GM21526 (cell line): ENCODE measurements at regions not wholly inside any gene's neighbourhood (a gene's known extent, or its start where the extent isn't known, plus 50 kb on each side); places are given as distances from the start of the nearest gene placed in this dataset.
"Not testable (repeated sequence)": the region's sequence is repeated elsewhere in the genome, so short reads cannot be mapped to it uniquely, and the experiment has no call there.

Experiments
- ATAC-seq: cut with Tn5 transposase; IDR thresholded peaks from one replicate; pipeline ENCODE4 v1.9.1; 2021; ENCODE audit warnings: moderate library complexity; ENCODE audit not compliant: unreplicated experiment, low FRiP score

DNA sequence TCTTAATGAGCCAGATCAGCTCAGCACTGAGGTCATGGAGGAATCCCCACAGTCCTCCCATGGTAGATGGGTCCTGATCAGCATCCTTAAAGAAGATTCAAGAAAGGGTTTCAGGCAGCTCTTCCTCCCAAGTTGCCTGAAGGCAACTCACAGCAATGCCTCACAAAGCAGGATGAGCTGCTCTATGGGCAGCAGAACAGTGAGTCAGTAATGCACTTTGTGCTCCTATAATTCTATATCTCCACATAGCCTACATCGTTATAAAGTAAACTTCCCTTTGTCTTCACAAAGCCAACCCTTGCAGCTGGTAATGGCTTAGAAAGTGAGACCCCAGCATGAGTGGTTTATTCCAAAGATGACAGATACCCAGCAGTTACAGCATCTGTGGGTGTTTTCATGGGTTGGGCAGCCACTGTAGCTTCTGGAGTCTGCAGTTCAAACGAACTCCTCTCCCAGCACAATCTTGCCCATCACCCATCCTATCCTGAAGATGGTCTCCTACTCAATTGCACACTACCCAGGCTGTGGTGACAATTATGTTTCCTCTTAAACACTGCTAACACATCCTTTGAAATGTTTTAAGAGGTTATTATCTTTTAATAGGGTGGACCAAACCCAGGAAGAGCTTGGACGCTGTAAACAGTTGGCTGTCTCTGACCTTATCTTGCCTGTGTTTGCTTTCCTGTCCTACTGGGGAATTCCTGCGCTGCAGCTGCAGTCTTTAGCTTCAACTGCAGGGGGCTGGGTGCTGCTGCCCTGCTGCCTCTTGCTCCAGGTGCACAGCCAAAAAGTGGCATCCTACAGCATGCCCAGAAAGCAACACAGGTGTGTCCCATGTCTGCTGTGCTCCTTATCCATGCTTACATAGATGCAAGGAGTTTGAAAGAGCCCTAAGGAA is 286.9 kb downstream of the ANAPC1 start:
- not testable (repeated sequence) for ATAC-seq

DNA sequence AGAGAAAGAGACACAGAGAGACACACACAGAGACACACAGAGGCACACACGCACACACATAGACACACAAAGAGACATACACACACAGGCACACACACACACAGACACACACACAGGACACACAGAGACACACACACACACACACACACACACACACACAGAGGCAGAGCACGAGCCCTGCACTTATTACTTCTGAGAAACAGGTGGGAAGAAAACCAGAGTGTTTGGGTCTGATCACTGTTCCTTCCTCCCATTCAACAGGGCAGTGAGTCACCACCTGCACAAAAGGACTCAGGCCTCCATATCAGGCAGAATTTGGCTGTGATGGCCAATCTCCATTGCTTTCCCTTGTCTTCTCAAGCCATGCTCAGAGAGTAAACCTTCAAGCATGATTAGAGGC is 285.0 kb downstream of the ANAPC1 start:
- not testable (repeated sequence) for ATAC-seq

GRCh38 chr2:111602259-111602658 is 281.7 kb downstream of the ANAPC1 start:
- not testable (repeated sequence) for ATAC-seq

GRCh38 chr2:111605798-111606197 is 278.2 kb downstream of the ANAPC1 start:
- not testable (repeated sequence) for ATAC-seq

GRCh38 chr2:111606632-111607031 is 277.4 kb downstream of the ANAPC1 start:
- ATAC-seq = not testable (repeated sequence)

GRCh38 chr2:111609146-111609844 is 274.7 kb downstream of the ANAPC1 start:
- not testable (repeated sequence) for ATAC-seq

GRCh38 chr2:111610035-111610434 is 274.0 kb downstream of the ANAPC1 start:
- ATAC-seq = not testable (repeated sequence)

- ATAC-seq = no peak
Observed at GRCh38 chr2:111616651-111617218, 267.3 kb downstream of the ANAPC1 start.

- ATAC-seq = no peak
Observed at GRCh38 chr2:111617299-111618225, 266.4 kb downstream of the ANAPC1 start.

GRCh38 chr2:111618226-111618977 is 265.6 kb downstream of the ANAPC1 start:
- no peak for ATAC-seq

GRCh38 chr2:111618978-111619902 is 264.8 kb downstream of the ANAPC1 start:
- ATAC-seq = no peak

GRCh38 chr2:111620281-111620680 is 263.7 kb downstream of the ANAPC1 start:
- ATAC-seq = no peak

- no peak for ATAC-seq
Observed at GRCh38 chr2:111622859-111623258, 261.1 kb downstream of the ANAPC1 start.

DNA sequence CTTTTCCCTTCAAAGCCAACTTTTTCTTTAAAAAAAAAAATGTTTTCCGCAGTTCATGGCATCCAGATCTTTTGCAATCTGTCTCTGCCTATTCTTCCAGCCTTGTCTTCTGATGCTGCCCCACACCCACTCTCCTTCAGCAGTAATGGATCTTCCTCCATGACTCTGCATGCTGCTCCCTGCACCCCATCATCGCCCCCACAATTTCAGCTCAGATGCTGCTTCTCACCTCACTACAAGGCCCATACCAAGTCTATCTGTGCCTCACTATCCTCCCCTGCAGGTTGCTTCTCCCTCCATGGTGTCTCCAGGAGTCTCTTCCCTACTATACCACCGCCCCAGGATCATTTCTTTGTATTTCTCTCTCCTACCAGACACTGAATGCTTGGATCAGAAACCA is 260.6 kb downstream of the ANAPC1 start:
- no peak for ATAC-seq

DNA sequence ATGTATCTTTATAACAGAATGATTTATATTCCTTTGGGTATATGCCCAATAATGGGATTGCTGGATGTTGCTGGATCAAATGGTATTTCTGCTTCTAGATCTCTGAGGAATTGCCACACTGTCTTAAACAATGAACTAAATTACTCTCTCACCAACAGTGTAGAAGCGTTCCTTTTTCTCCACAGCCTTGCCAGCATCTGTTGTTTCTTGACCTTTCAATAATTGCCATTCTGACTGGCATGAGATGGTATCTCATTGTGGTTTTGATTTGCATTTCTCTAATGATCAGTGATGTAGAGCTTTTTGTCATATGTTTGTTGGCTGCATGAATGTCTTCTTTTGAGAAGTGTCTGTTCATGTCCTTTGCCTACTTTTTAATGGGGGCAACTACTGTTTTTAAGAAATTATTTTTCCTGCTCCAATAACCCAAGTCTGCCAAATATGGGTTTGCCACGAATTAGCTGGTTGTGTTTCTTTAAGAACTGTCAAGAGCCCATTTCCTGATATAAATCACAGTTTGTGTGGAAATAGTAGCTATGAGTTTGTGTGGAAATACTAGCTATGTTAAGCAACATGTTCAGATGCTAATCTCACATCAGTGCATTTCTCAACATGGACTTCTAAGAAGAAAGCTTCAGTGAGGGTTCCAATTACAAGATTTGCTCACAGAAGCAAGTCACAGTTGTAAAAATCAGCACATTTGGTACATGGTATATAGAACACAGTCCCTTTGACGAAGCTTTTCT is 259.4 kb downstream of the ANAPC1 start:
- ATAC-seq = no peak

DNA sequence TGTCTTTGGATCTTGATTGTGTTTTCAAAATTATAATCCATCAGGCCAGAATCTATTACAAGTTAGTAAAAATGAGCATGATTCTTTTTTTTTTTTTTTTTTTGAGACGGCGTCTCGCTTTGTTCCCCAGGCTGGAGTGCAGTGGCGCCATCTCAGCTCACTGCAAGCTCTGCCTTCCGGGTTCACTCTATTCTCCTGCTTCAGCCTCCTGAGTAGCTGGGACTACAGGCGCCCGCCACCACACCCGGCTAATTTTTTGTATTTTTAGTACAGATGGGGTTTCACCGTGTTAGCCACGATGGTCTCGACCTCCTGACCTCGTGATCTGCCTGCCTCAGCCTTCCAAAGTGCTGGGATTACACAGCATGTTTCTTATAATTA is 258.8 kb downstream of the ANAPC1 start:
- ATAC-seq = not testable (repeated sequence)

DNA sequence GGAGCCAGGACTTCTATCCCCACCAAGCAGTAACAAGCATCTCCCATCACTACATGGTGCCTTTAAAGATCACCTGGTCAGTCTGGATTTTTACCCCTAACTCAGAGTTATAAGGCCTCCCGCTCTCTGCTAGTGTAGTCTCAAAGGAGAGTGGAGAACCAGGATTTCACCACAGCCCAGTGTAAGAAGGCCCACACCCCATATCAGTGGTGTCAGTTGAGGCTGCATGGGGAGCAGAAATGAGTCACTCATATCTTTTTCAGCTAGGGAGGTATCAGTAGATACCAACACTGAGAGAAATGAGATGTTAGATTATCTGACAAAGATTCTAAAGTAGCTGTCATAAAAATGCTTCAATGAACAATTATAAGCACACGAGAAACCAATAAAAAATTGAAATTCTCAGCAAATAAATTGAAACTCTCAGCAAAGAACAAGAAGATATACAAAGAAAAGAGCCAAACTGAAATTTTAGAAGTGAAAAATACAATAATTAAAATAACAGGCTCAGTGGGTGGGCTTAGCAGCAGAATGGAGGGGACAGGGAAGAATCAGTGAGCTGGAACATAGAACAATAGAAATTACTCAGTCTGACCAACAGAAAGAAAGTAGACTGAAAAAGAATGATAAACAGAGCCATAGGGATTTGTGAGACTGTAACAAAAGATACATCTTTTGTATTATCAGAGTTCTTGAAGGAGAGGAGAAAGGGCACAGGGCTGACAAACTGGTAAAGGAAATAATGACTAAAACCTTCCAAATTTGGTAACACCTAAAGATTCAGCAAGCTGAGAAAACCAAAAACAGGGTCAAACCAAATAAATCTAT is 257.7 kb downstream of the ANAPC1 start:
- no peak for ATAC-seq
